ENCODE measurements at regions not wholly inside any gene's neighbourhood (a gene's known extent, or its start where the extent isn't known, plus 50 kb on each side); places are given as distances from the start of the nearest gene placed in this dataset.

- Mint-ChIP-seq H3K27ac (no peak overlapping the region), H3K9me3 (ENCODE audit: insufficient read depth) (peaks cover 3% of the 10 kb centered on the region), H3K4me3 (no peak overlapping the region), H3K4me1 (no peaks in the 10 kb centered on the region), H3K27me3 (no peaks in the 10 kb centered on the region)
- H3K36me3 ChIP-seq (replicated peaks in 1 of 2; ENCODE audit: control extremely low read depth in 1 of 2, control insufficient read depth in 1 of 2, extremely low read depth in 1 of 2, insufficient read depth in 2 of 2, low read length in 1 of 2), result no peaks in the 10 kb centered on the region
- H4K20me1 ChIP-seq (ENCODE audit: control insufficient read depth, insufficient read depth, low read length, poor library complexity, severe bottlenecking), result no peaks in the 10 kb centered on the region
- DNase-seq, result no peak
- intact Hi-C loops (cut with micrococcal nuclease), result no loop called here
- no CpG with 5 or more reads among the region's 3 CpGs for WGBS (ENCODE audit: insufficient coverage)
- POLR2A ChIA-PET, result no interaction called here
- no peaks in the 10 kb centered on the region for H3K27me3 ChIP-seq (replicated peaks in 1 of 4; ENCODE audit: control extremely low read depth in 1 of 4, control insufficient read depth in 3 of 4, insufficient read depth in 4 of 4, low read length in 3 of 4)
- no peak for TF ChIP-seq EZH2 (IDR thresholded peaks at IDR 0.05; ENCODE audit: borderline replicate concordance, insufficient read depth, low read depth, low read length, poor library complexity, severe bottlenecking)
- no peak for TF ChIP-seq CTCF (IDR thresholded peaks at IDR 0.05)
- H3K27ac ChIP-seq (ENCODE audit: low read length in 2 of 2), result no peak overlapping the region
- no peak overlapping the region for H2AFZ ChIP-seq (ENCODE audit: insufficient read depth, low read depth, low read length, poor library complexity, severe bottlenecking)
- H3K9me3 ChIP-seq (ENCODE audit: control extremely low read depth in 1 of 3, control insufficient read depth in 2 of 3, insufficient read depth in 1 of 3, low read length in 2 of 3), result peaks cover 0 to 4% (median 0%) of the 10 kb centered on the region in 3 donors
- CTCF ChIA-PET, result no interaction called here
- H3K9ac ChIP-seq (ENCODE audit: low read length), result no peak overlapping the region
- no peak for ATAC-seq (ENCODE audit: low read depth)
- no peak overlapping the region for H3K4me2 ChIP-seq (replicated peaks; ENCODE audit: low read depth, low read length, poor library complexity, severe bottlenecking)
- no peaks in the 10 kb centered on the region for H3K4me1 ChIP-seq (ENCODE audit: control insufficient read depth in 2 of 2, insufficient read depth in 2 of 2, low read length in 2 of 2)
- H3K4me3 ChIP-seq (ENCODE audit: control extremely low read depth in 1 of 5, extremely low read depth in 1 of 5, insufficient read depth in 1 of 5, low read depth in 2 of 5, low read length in 4 of 5), result no peak overlapping the region
- no peaks in the 10 kb centered on the region for H3K79me2 ChIP-seq (ENCODE audit: control insufficient read depth, insufficient read depth, low read length)
Measured at GRCh38 chr3:94739420-94739819, 676.6 kb downstream of the NSUN3 start.

GRCh38 chr3:94758751-94759150, 695.9 kb downstream of the NSUN3 start:
- Histone ChIP-seq H3K4me3 (ENCODE audit: control extremely low read depth in 1 of 5, extremely low read depth in 1 of 5, insufficient read depth in 1 of 5, low read depth in 2 of 5, low read length in 4 of 5) (no peak overlapping the region), H3K27me3 (replicated peaks in 1 of 4; ENCODE audit: control extremely low read depth in 1 of 4, control insufficient read depth in 3 of 4, insufficient read depth in 4 of 4, low read length in 3 of 4) (no peaks in the 10 kb centered on the region), H3K9me3 (ENCODE audit: control extremely low read depth in 1 of 3, control insufficient read depth in 2 of 3, insufficient read depth in 1 of 3, low read length in 2 of 3) (peaks cover 0 to 2% (median 0%) of the 10 kb centered on the region in 3 donors), H3K9ac (ENCODE audit: low read length) (no peak overlapping the region), H4K20me1 (ENCODE audit: control insufficient read depth, insufficient read depth, low read length, poor library complexity, severe bottlenecking) (no peaks in the 10 kb centered on the region), H3K4me2 (replicated peaks; ENCODE audit: low read depth, low read length, poor library complexity, severe bottlenecking) (no peak overlapping the region), H3K36me3 (replicated peaks in 1 of 2; ENCODE audit: control extremely low read depth in 1 of 2, control insufficient read depth in 1 of 2, extremely low read depth in 1 of 2, insufficient read depth in 2 of 2, low read length in 1 of 2) (no peaks in the 10 kb centered on the region), H3K27ac (ENCODE audit: low read length in 2 of 2) (no peak overlapping the region), H3K4me1 (ENCODE audit: control insufficient read depth in 2 of 2, insufficient read depth in 2 of 2, low read length in 2 of 2) (no peaks in the 10 kb centered on the region), H3K79me2 (ENCODE audit: control insufficient read depth, insufficient read depth, low read length) (no peaks in the 10 kb centered on the region), H2AFZ (ENCODE audit: insufficient read depth, low read depth, low read length, poor library complexity, severe bottlenecking) (no peak overlapping the region)
- DNase-seq (no peak), ATAC-seq (ENCODE audit: low read depth) (no peak)
- H3K9me3 Mint-ChIP-seq (ENCODE audit: insufficient read depth), result peaks cover 6% of the 10 kb centered on the region
- intact Hi-C loops (cut with micrococcal nuclease), result no loop called here
- H3K4me3 Mint-ChIP-seq, result no peak overlapping the region
- POLR2A ChIA-PET, result no interaction called here
- no peaks in the 10 kb centered on the region for H3K4me1 Mint-ChIP-seq
- 77% methylated on average over 3 of the region's 5 CpGs for WGBS (ENCODE audit: insufficient coverage)
- no peak for TF ChIP-seq EZH2 (IDR thresholded peaks at IDR 0.05; ENCODE audit: borderline replicate concordance, insufficient read depth, low read depth, low read length, poor library complexity, severe bottlenecking)
- TF ChIP-seq CTCF (IDR thresholded peaks at IDR 0.05), result no peak
- no peaks in the 10 kb centered on the region for H3K27me3 Mint-ChIP-seq
- H3K27ac Mint-ChIP-seq, result no peak overlapping the region
- CTCF ChIA-PET, result no interaction called here

Measured in B cell (primary cell).